PC-3 (cell line): ENCODE measurements at regions not wholly inside any gene's neighbourhood (a gene's known extent, or its start where the extent isn't known, plus 50 kb on each side); places are given as distances from the start of the nearest gene placed in this dataset.
"Not testable (repeated sequence)": the region's sequence is repeated elsewhere in the genome, so short reads cannot be mapped to it uniquely, and the experiment has no call there.

Source experiments
- ATAC-seq: fragments of 200-7000 bp; cut with Tn5 transposase; 2 replicates; pipeline ENCODE4 v1.9.1; 2020; ENCODE audit warnings: mild to moderate bottlenecking, moderate library complexity
- BruUV-seq: library from RNA; stranded (reverse); fragments of 400-500 nt; replicated peaks from 2 replicates; lab custom pipeline; 2021; lab: Mats Ljungman, UMichigan
- CTCF ChIA-PET: fragments of 300-600 bp; sonication (Branson Sonifier 250); formaldehyde crosslinking; loops from one replicate; lab custom pipeline; 2022; ENCODE audit warnings: antibody characterized with exemption; lab: Charles Lee
- POLR2A ChIA-PET: fragments of 300-600 bp; sonication (Branson Sonifier 250); formaldehyde crosslinking; loops from one replicate; lab custom pipeline; 2022; ENCODE audit warnings: antibody characterized with exemption; ENCODE audit not compliant: unreplicated experiment; lab: Charles Lee
- DNase-seq: peaks from one replicate; pipeline ENCODE4 v3.0.0-alpha.2; 2015
- H2AFZ ChIP-seq: fragments of 300-600 bp; sonication (generic); 2 replicates; pipeline ENCODE4 v1.6.0; 2016; ENCODE audit warnings: antibody characterized with exemption, low read length
- H3F3A ChIP-seq: fragments of 300-600 bp; sonication (generic); one replicate; pipeline ENCODE4 v1.6.0; 2017; ENCODE audit warnings: antibody characterized with exemption, low read length, control low read depth, mild to moderate bottlenecking; ENCODE audit not compliant: unreplicated experiment
- H3K27ac ChIP-seq: fragments of 300-600 bp; sonication (generic); 2 replicates; pipeline ENCODE4 v1.5.1; 2016; ENCODE audit warnings: mild to moderate bottlenecking, low read length
- H3K27me3 ChIP-seq: fragments of 300-600 bp; sonication (generic); 2 replicates; pipeline ENCODE4 v1.6.1; 2016; ENCODE audit warnings: low read length, mixed read lengths
- H3K36me3 ChIP-seq: fragments of 300-600 bp; sonication (generic); 2 replicates; pipeline ENCODE4 v1.6.1; 2016; ENCODE audit warnings: low read depth, mixed run types, low read length, mixed read lengths
- H3K4me1 ChIP-seq: fragments of 300-600 bp; sonication (generic); 2 replicates; pipeline ENCODE4 v1.5.1; 2016; ENCODE audit warnings: low read length; ENCODE audit not compliant: insufficient read depth
- H3K4me2 ChIP-seq: fragments of 300-600 bp; sonication (generic); 2 replicates; pipeline ENCODE4 v1.6.0; 2016; ENCODE audit warnings: low read length
- H3K4me3 ChIP-seq: fragments of 300-600 bp; sonication (generic); 2 replicates; pipeline ENCODE4 v1.5.1; 2016; ENCODE audit warnings: mild to moderate bottlenecking, low read length, mixed read lengths
- H3K79me2 ChIP-seq: fragments of 300-600 bp; sonication (generic); 2 replicates; pipeline ENCODE4 v1.6.1; 2017; ENCODE audit warnings: low read length, mixed read lengths
- H3K9ac ChIP-seq: fragments of 300-600 bp; sonication (generic); 2 replicates; pipeline ENCODE4 v1.6.0; 2016; ENCODE audit warnings: mild to moderate bottlenecking, low read length
- H3K9me2 ChIP-seq: fragments of 300-600 bp; sonication (generic); replicated peaks from 2 replicates; pipeline ENCODE4 v1.6.1; 2016; ENCODE audit warnings: mixed run types, low read length, mixed read lengths
- H3K9me3 ChIP-seq: fragments of 300-600 bp; sonication (generic); 2 replicates; pipeline ENCODE4 v1.6.1; 2016; ENCODE audit warnings: low read length, mixed read lengths
- H4K20me1 ChIP-seq: fragments of 300-600 bp; sonication (generic); 2 replicates; pipeline ENCODE4 v1.6.1; 2016; ENCODE audit warnings: low read length, mixed read lengths
- CTCF ChIP-seq: fragments of 300-600 bp; sonication (generic); conservative IDR thresholded peaks from 2 replicates; pipeline ENCODE4 v1.5.1; 2017; ENCODE audit warnings: antibody characterized with exemption, low read depth, mild to moderate bottlenecking, low read length
- EZH2 ChIP-seq: fragments of 300-600 bp; sonication (generic); IDR thresholded peaks from one replicate; pipeline ENCODE4 v1.6.1; 2017; ENCODE audit warnings: antibody characterized with exemption, mild to moderate bottlenecking, low read length; ENCODE audit not compliant: unreplicated experiment
- EZH2phosphoT487 ChIP-seq: fragments of 300-600 bp; sonication (generic); IDR thresholded peaks from 2 replicates; pipeline ENCODE4 v1.6.1; 2018; ENCODE audit warnings: mild to moderate bottlenecking, antibody characterized with exemption, low read length, borderline replicate concordance
- intact Hi-C: fragments of 100-400 bp; cut with micrococcal nuclease; formaldehyde crosslinking; loops from 2 replicates; pipeline ENCODE4 v1.9.0; 2023

- no peaks in the 10 kb centered on the region for H3K4me1 ChIP-seq
- no peaks in the 10 kb centered on the region for H3K36me3 ChIP-seq
- TF ChIP-seq EZH2 (no peak), CTCF (no peak), EZH2phosphoT487 (no peak)
- no peaks in the 10 kb centered on the region for H3F3A ChIP-seq
- no peaks in the 10 kb centered on the region for H3K9me3 ChIP-seq
- no peaks in the 10 kb centered on the region for H3K79me2 ChIP-seq
- H3K9ac ChIP-seq: no peak overlapping the region
- ChIA-PET CTCF (no interaction called here), POLR2A (no interaction called here)
- H3K9me2 ChIP-seq: no peaks in the 10 kb centered on the region
- no peak overlapping the region for H3K4me3 ChIP-seq
- H3K4me2 ChIP-seq: no peak overlapping the region
- intact Hi-C loops: no loop called here
- no peaks in the 10 kb centered on the region for H3K27me3 ChIP-seq
- H3K27ac ChIP-seq: no peak overlapping the region
- ATAC-seq: no peak
- no peak overlapping the region for H2AFZ ChIP-seq
- no peaks in the 10 kb centered on the region for H4K20me1 ChIP-seq
- DNase-seq: no peak
- no TSS peak for BruUV-seq
Observed at GRCh38 chr5:163916376-163916775, 411.0 kb downstream of the MAT2B start.

- Histone ChIP-seq H3K36me3 (no peaks in the 10 kb centered on the region), H3K79me2 (no peaks in the 10 kb centered on the region), H3F3A (no peaks in the 10 kb centered on the region), H3K4me1 (no peaks in the 10 kb centered on the region), H3K9me2 (no peaks in the 10 kb centered on the region), H2AFZ (no peak overlapping the region), H3K4me2 (no peak overlapping the region), H4K20me1 (no peaks in the 10 kb centered on the region), H3K27ac (no peak overlapping the region), H3K4me3 (no peak overlapping the region), H3K9ac (no peak overlapping the region), H3K27me3 (no peaks in the 10 kb centered on the region), H3K9me3 (no peaks in the 10 kb centered on the region)
- no peak for ATAC-seq
- no TSS peak for BruUV-seq
- CTCF ChIA-PET: no interaction called here
- DNase-seq: no peak
- intact Hi-C loops: no loop called here
- TF ChIP-seq EZH2 (no peak), EZH2phosphoT487 (no peak), CTCF (no peak)
- POLR2A ChIA-PET: no interaction called here
Observed at GRCh38 chr5:163916861-163917260, 411.4 kb downstream of the MAT2B start.

- Histone ChIP-seq H2AFZ (no peak overlapping the region), H3K9ac (no peak overlapping the region), H3K9me3 (no peaks in the 10 kb centered on the region), H3K4me3 (no peak overlapping the region), H4K20me1 (no peaks in the 10 kb centered on the region), H3K27ac (no peak overlapping the region), H3K27me3 (no peaks in the 10 kb centered on the region), H3K79me2 (no peaks in the 10 kb centered on the region), H3K4me2 (no peak overlapping the region), H3F3A (no peaks in the 10 kb centered on the region), H3K4me1 (no peaks in the 10 kb centered on the region), H3K36me3 (no peaks in the 10 kb centered on the region), H3K9me2 (no peaks in the 10 kb centered on the region)
- BruUV-seq: no TSS peak
- no peak for ATAC-seq
- CTCF ChIA-PET: no interaction called here
- TF ChIP-seq EZH2: no peak
- TF ChIP-seq CTCF: no peak
- TF ChIP-seq EZH2phosphoT487: no peak
- intact Hi-C loops: no loop called here
- DNase-seq: peak; percentile 23
- POLR2A ChIA-PET: no interaction called here
Observed at GRCh38 chr5:163917747-163918146, 412.3 kb downstream of the MAT2B start.

GRCh38 chr5:163934990-163935389 is 429.6 kb downstream of the MAT2B start:
- H3K9ac ChIP-seq, H3K4me3 ChIP-seq, CTCF ChIA-PET, H3K4me2 ChIP-seq, H3K36me3 ChIP-seq, H2AFZ ChIP-seq, POLR2A ChIA-PET, H3K4me1 ChIP-seq, BruUV-seq, intact Hi-C loops, H3K9me2 ChIP-seq, H3K9me3 ChIP-seq, H3K27me3 ChIP-seq, H3K79me2 ChIP-seq, DNase-seq, H3F3A ChIP-seq, H4K20me1 ChIP-seq, H3K27ac ChIP-seq, ATAC-seq: not testable (repeated sequence)
